ENCODE measurements at regions not wholly inside any gene's neighbourhood (a gene's known extent, or its start where the extent isn't known, plus 50 kb on each side); places are given as distances from the start of the nearest gene placed in this dataset.

DNA sequence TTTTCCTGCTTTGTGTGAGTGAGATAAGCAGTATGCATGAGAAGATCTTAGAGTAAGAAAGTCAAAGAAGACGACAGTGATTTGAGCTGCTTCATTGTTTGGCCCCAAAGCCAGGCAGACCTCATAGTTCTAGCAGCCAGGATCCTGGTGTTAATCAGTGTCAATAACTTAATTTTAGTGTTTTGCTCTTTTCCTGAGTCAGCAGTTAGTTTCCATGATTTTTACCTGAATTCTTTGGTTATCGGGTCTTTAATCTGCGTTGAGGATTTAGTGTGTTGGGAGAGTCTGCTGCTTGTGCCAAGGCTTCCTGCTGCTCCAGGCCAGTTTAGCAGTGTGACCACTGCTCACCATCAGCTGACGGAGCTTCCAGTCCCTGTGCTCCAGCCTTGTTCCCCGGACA, 241.6 kb upstream of the SOX5 start:
- no peaks in the 10 kb centered on the region for H3K27me3 ChIP-seq (ENCODE audit: control insufficient read depth, extremely low read depth, insufficient read depth, low read length)
- H4K20me1 ChIP-seq (ENCODE audit: control insufficient read depth, extremely low read depth, insufficient read depth, low read length): no peaks in the 10 kb centered on the region
- no peak overlapping the region for H3K9ac ChIP-seq (ENCODE audit: control insufficient read depth, extremely low read depth, insufficient read depth, low read length)
- no peak overlapping the region for H2AFZ ChIP-seq (ENCODE audit: control insufficient read depth, low read length)
- H3K9me1 ChIP-seq (ENCODE audit: control insufficient read depth, extremely low read depth, insufficient read depth, low read length): no peaks in the 10 kb centered on the region
- no peaks in the 10 kb centered on the region for H3K9me3 ChIP-seq (ENCODE audit: control insufficient read depth, low read depth, low read length)
- H3K27ac ChIP-seq (ENCODE audit: control insufficient read depth, insufficient read depth, low read length): no peak overlapping the region
- H3K4me3 ChIP-seq (ENCODE audit: control insufficient read depth in 2 of 3, extremely low read depth in 1 of 3, insufficient read depth in 2 of 3, low read depth in 1 of 3, low read length in 3 of 3): no peak overlapping the region
- no peak overlapping the region for H3K4me2 ChIP-seq (ENCODE audit: control insufficient read depth, extremely low read depth, insufficient read depth, low read depth, low read length)
- TF ChIP-seq, protein P1, sequence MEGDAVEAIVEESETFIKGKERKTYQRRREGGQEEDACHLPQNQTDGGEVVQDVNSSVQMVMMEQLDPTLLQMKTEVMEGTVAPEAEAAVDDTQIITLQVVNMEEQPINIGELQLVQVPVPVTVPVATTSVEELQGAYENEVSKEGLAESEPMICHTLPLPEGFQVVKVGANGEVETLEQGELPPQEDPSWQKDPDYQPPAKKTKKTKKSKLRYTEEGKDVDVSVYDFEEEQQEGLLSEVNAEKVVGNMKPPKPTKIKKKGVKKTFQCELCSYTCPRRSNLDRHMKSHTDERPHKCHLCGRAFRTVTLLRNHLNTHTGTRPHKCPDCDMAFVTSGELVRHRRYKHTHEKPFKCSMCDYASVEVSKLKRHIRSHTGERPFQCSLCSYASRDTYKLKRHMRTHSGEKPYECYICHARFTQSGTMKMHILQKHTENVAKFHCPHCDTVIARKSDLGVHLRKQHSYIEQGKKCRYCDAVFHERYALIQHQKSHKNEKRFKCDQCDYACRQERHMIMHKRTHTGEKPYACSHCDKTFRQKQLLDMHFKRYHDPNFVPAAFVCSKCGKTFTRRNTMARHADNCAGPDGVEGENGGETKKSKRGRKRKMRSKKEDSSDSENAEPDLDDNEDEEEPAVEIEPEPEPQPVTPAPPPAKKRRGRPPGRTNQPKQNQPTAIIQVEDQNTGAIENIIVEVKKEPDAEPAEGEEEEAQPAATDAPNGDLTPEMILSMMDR (optimal IDR thresholded peaks at IDR 0.05 in 1 of 3, IDR thresholded peaks at IDR 0.05 in 1 of 3, conservative IDR thresholded peaks at IDR 0.05 in 1 of 3; ENCODE audit: extremely low read depth in 1 of 3, insufficient read depth in 2 of 3, low read length in 3 of 3): no peak
- no peak for TF ChIP-seq EZH2 (IDR thresholded peaks at IDR 0.05; ENCODE audit: low read length)
- no peaks in the 10 kb centered on the region for H3K79me2 ChIP-seq (ENCODE audit: control insufficient read depth, insufficient read depth, low read length)
- dilution Hi-C loops (cut with MboI; ENCODE audit: extremely low pct_ligation_motif_present, low sequenced_read_pairs): no loop called here
- no peaks in the 10 kb centered on the region for H3K4me1 ChIP-seq (ENCODE audit: control insufficient read depth, extremely low read depth, insufficient read depth, low read length)
- H3K36me3 ChIP-seq (ENCODE audit: control insufficient read depth in 2 of 2, extremely low read depth in 1 of 2, insufficient read depth in 2 of 2, low read length in 2 of 2): no peaks in the 10 kb centered on the region
- FAIRE-seq: no peak
- no peak for DNase-seq (ENCODE audit: low read depth, low spot score)

GRCh38 chr12:24185782-24186181, 236.3 kb upstream of the SOX5 start:
- TF ChIP-seq EZH2 (IDR thresholded peaks at IDR 0.05; ENCODE audit: low read length): no peak
- TF ChIP-seq, protein P1 (optimal IDR thresholded peaks at IDR 0.05 in 1 of 3, IDR thresholded peaks at IDR 0.05 in 1 of 3, conservative IDR thresholded peaks at IDR 0.05 in 1 of 3; ENCODE audit: extremely low read depth in 1 of 3, insufficient read depth in 2 of 3, low read length in 3 of 3): no peak
- no peak overlapping the region for H3K9ac ChIP-seq (ENCODE audit: control insufficient read depth, extremely low read depth, insufficient read depth, low read length)
- H3K4me2 ChIP-seq (ENCODE audit: control insufficient read depth, extremely low read depth, insufficient read depth, low read depth, low read length): no peak overlapping the region
- no peaks in the 10 kb centered on the region for H3K9me1 ChIP-seq (ENCODE audit: control insufficient read depth, extremely low read depth, insufficient read depth, low read length)
- no peak overlapping the region for H3K27ac ChIP-seq (ENCODE audit: control insufficient read depth, insufficient read depth, low read length)
- FAIRE-seq (no peak), DNase-seq (ENCODE audit: low read depth, low spot score) (no peak)
- no peak overlapping the region for H2AFZ ChIP-seq (ENCODE audit: control insufficient read depth, low read length)
- H3K4me3 ChIP-seq (ENCODE audit: control insufficient read depth in 2 of 3, extremely low read depth in 1 of 3, insufficient read depth in 2 of 3, low read depth in 1 of 3, low read length in 3 of 3): no peak overlapping the region
- dilution Hi-C loops (cut with MboI; ENCODE audit: extremely low pct_ligation_motif_present, low sequenced_read_pairs): no loop called here
- no peaks in the 10 kb centered on the region for H4K20me1 ChIP-seq (ENCODE audit: control insufficient read depth, extremely low read depth, insufficient read depth, low read length)
- no peaks in the 10 kb centered on the region for H3K4me1 ChIP-seq (ENCODE audit: control insufficient read depth, extremely low read depth, insufficient read depth, low read length)
- H3K9me3 ChIP-seq (ENCODE audit: control insufficient read depth, low read depth, low read length): no peaks in the 10 kb centered on the region
- H3K79me2 ChIP-seq (ENCODE audit: control insufficient read depth, insufficient read depth, low read length): no peaks in the 10 kb centered on the region
- no peaks in the 10 kb centered on the region for H3K27me3 ChIP-seq (ENCODE audit: control insufficient read depth, extremely low read depth, insufficient read depth, low read length)
- H3K36me3 ChIP-seq (ENCODE audit: control insufficient read depth in 2 of 2, extremely low read depth in 1 of 2, insufficient read depth in 2 of 2, low read length in 2 of 2): no peaks in the 10 kb centered on the region

Measured in keratinocyte (primary cell).